ENCODE measurements at regions not wholly inside any gene's neighbourhood (a gene's known extent, or its start where the extent isn't known, plus 50 kb on each side); places are given as distances from the start of the nearest gene placed in this dataset.

DNA sequence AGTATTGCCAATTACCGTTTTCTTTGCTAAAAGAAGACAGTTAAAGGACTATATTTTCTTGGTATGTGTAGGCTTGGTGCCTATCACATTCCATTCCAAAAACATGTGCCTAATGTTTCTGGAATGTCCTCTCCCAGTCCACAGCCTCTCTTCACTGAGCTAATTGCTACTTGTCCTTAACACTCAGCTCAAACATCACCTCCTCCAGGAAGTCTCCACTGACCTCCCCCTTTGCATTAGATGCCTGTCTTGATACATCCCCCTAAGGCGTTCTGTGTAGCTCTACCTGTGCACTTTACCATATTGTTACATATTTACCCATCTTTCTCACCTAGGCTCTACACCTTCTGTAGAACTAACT is 195.6 kb upstream of the CAMK1G start:
- Histone ChIP-seq H3K79me2 (ENCODE audit: low read length) (no peaks in the 10 kb centered on the region), H3K36me3 (replicated peaks; ENCODE audit: insufficient read depth, low read length) (no peaks in the 10 kb centered on the region), H4K20me1 (ENCODE audit: insufficient read depth, low read length) (no peaks in the 10 kb centered on the region), H3F3A (ENCODE audit: insufficient read depth, low read length) (no peaks in the 10 kb centered on the region), H3K4me1 (ENCODE audit: low read length) (no peaks in the 10 kb centered on the region), H3K4me2 (ENCODE audit: low read depth, low read length) (no peak overlapping the region), H3K9ac (ENCODE audit: low read length) (no peak overlapping the region), H3K27me3 (replicated peaks; ENCODE audit: insufficient read depth, low read length) (no peaks in the 10 kb centered on the region), H3K4me3 (ENCODE audit: low read length) (no peak overlapping the region), H3K9me3 (replicated peaks; ENCODE audit: insufficient read depth, low read length) (no peaks in the 10 kb centered on the region), H3K27ac (ENCODE audit: low read length) (no peak overlapping the region), H3K9me2 (replicated peaks; ENCODE audit: insufficient read depth, low read length) (no peaks in the 10 kb centered on the region), H2AFZ (ENCODE audit: low read length) (no peak overlapping the region)
- TF ChIP-seq EZH2 (optimal IDR thresholded peaks at IDR 0.05; ENCODE audit: low read depth, low read length) (no peak), CTCF (IDR thresholded peaks at IDR 0.05; ENCODE audit: low read length) (no peak), EZH2phosphoT487 (IDR thresholded peaks at IDR 0.05; ENCODE audit: low read length) (no peak)
- DNase-seq, result no peak

GRCh38 chr1:209388358-209388757 is 195.2 kb upstream of the CAMK1G start:
- Histone ChIP-seq H2AFZ (ENCODE audit: low read length) (no peak overlapping the region), H3K4me2 (ENCODE audit: low read depth, low read length) (no peak overlapping the region), H3K9me3 (replicated peaks; ENCODE audit: insufficient read depth, low read length) (no peaks in the 10 kb centered on the region), H3K79me2 (ENCODE audit: low read length) (no peaks in the 10 kb centered on the region), H3K9me2 (replicated peaks; ENCODE audit: insufficient read depth, low read length) (no peaks in the 10 kb centered on the region), H4K20me1 (ENCODE audit: insufficient read depth, low read length) (no peaks in the 10 kb centered on the region), H3K27me3 (replicated peaks; ENCODE audit: insufficient read depth, low read length) (no peaks in the 10 kb centered on the region), H3K9ac (ENCODE audit: low read length) (no peak overlapping the region), H3F3A (ENCODE audit: insufficient read depth, low read length) (no peaks in the 10 kb centered on the region), H3K4me1 (ENCODE audit: low read length) (no peaks in the 10 kb centered on the region), H3K36me3 (replicated peaks; ENCODE audit: insufficient read depth, low read length) (no peaks in the 10 kb centered on the region), H3K27ac (ENCODE audit: low read length) (no peak overlapping the region), H3K4me3 (ENCODE audit: low read length) (no peak overlapping the region)
- TF ChIP-seq EZH2phosphoT487 (IDR thresholded peaks at IDR 0.05; ENCODE audit: low read length) (no peak), CTCF (IDR thresholded peaks at IDR 0.05; ENCODE audit: low read length) (no peak), EZH2 (optimal IDR thresholded peaks at IDR 0.05; ENCODE audit: low read depth, low read length) (no peak)
- no peak for DNase-seq

DNA sequence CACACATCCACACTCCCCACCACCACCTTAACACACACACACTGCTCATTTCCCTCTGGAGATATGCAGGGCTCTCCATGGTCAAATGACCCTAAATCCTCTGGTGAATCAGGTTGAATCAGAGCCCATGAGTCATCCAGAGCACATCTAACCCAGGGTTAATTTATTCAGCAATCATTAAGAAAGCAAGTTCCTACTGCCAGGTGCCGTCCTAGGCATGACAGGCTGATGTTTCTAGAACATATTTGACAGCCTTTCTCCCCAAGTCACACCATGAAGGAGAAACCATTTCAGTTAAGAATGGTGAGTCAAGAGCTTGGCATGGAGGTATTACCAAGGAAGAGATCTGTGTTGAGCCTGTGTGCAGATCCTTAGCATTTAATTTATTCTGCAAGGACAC is 194.3 kb upstream of the CAMK1G start:
- Histone ChIP-seq H3K4me1 (ENCODE audit: low read length) (no peaks in the 10 kb centered on the region), H3K9ac (ENCODE audit: low read length) (no peak overlapping the region), H3F3A (ENCODE audit: insufficient read depth, low read length) (no peaks in the 10 kb centered on the region), H3K36me3 (replicated peaks; ENCODE audit: insufficient read depth, low read length) (no peaks in the 10 kb centered on the region), H3K4me2 (ENCODE audit: low read depth, low read length) (no peak overlapping the region), H3K9me3 (replicated peaks; ENCODE audit: insufficient read depth, low read length) (no peaks in the 10 kb centered on the region), H2AFZ (ENCODE audit: low read length) (no peak overlapping the region), H3K27me3 (replicated peaks; ENCODE audit: insufficient read depth, low read length) (no peaks in the 10 kb centered on the region), H3K4me3 (ENCODE audit: low read length) (no peak overlapping the region), H4K20me1 (ENCODE audit: insufficient read depth, low read length) (no peaks in the 10 kb centered on the region), H3K79me2 (ENCODE audit: low read length) (no peaks in the 10 kb centered on the region), H3K27ac (ENCODE audit: low read length) (no peak overlapping the region), H3K9me2 (replicated peaks; ENCODE audit: insufficient read depth, low read length) (no peaks in the 10 kb centered on the region)
- no peak for DNase-seq
- TF ChIP-seq EZH2 (optimal IDR thresholded peaks at IDR 0.05; ENCODE audit: low read depth, low read length) (no peak), EZH2phosphoT487 (IDR thresholded peaks at IDR 0.05; ENCODE audit: low read length) (no peak)

DNA sequence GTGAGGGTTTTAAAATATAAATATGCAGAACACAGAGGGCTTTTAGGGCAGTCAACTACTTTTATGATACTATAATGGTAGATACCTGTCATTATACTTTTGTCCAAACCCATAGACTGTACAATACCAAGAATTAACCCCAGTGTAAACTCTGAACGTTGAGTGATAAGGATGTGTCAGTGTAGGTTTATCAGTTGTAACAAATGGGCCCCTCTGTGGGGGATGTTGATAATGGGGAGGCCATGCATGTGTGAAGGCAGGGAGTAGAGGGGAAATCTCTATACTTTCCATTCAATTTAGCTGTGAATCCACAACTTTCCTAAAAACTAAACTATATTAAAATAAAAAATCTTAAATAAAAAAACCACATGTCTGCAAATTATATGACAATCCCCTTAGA is 193.5 kb upstream of the CAMK1G start:
- no peak for DNase-seq
- Histone ChIP-seq H2AFZ (ENCODE audit: low read length) (no peak overlapping the region), H3K4me1 (ENCODE audit: low read length) (no peaks in the 10 kb centered on the region), H3K36me3 (replicated peaks; ENCODE audit: insufficient read depth, low read length) (no peaks in the 10 kb centered on the region), H3K27me3 (replicated peaks; ENCODE audit: insufficient read depth, low read length) (no peaks in the 10 kb centered on the region), H3F3A (ENCODE audit: insufficient read depth, low read length) (no peaks in the 10 kb centered on the region), H4K20me1 (ENCODE audit: insufficient read depth, low read length) (no peaks in the 10 kb centered on the region), H3K79me2 (ENCODE audit: low read length) (no peaks in the 10 kb centered on the region), H3K9me3 (replicated peaks; ENCODE audit: insufficient read depth, low read length) (no peaks in the 10 kb centered on the region), H3K27ac (ENCODE audit: low read length) (no peak overlapping the region), H3K4me2 (ENCODE audit: low read depth, low read length) (no peak overlapping the region), H3K4me3 (ENCODE audit: low read length) (no peak overlapping the region), H3K9me2 (replicated peaks; ENCODE audit: insufficient read depth, low read length) (no peaks in the 10 kb centered on the region), H3K9ac (ENCODE audit: low read length) (no peak overlapping the region)
- no peak for TF ChIP-seq EZH2 (optimal IDR thresholded peaks at IDR 0.05; ENCODE audit: low read depth, low read length)
- no peak for TF ChIP-seq CTCF (IDR thresholded peaks at IDR 0.05; ENCODE audit: low read length)

Measured in MM.1S (cell line).